Astrocyte of the spinal cord (primary cell): ENCODE measurements at regions not wholly inside any gene's neighbourhood (a gene's known extent, or its start where the extent isn't known, plus 50 kb on each side); places are given as distances from the start of the nearest gene placed in this dataset.

Experiments used
- DNase-seq: peaks from one replicate; pipeline ENCODE4 v3.0.0; 2011; ENCODE audit warnings: low read depth, low spot score
- H3K4me3 ChIP-seq: 2 replicates; pipeline ENCODE4 v1.5.1; 2011; ENCODE audit warnings: low read depth, mild to moderate bottlenecking, low read length, moderate library complexity
- CTCF ChIP-seq: IDR thresholded peaks from 2 replicates; pipeline ENCODE4 v1.5.1; 2012; ENCODE audit warnings: low read depth, mild to moderate bottlenecking, low read length, inconsistent platforms
- in situ Hi-C: cut with HindIII; loops from 2 replicates; pipeline ENCODE4 v1.10.0; 2017; ENCODE audit warnings: low sequenced_read_pairs

DNA sequence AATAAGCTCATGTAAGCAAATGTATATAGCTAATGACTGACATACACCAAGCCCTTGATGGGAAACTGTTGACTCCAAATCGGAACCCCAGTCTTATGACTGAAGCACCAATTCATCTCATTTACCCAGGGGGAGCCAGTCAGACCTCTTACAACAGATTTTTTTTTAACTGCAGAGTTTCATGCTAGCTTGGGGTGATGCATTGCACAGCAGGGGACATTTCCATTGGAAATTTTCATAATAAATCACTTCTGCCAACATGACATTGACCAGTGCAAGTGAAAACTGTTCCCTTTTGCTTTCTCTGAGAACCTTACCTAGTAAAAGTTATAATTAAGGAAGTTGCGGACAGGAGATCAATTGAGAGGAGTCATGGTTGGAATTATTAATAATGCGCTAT, 137.0 kb upstream of the VWC2 start:
- no peak for TF ChIP-seq CTCF
- no peak overlapping the region for H3K4me3 ChIP-seq
- in situ Hi-C loops: no loop called here
- DNase-seq: no peak

DNA sequence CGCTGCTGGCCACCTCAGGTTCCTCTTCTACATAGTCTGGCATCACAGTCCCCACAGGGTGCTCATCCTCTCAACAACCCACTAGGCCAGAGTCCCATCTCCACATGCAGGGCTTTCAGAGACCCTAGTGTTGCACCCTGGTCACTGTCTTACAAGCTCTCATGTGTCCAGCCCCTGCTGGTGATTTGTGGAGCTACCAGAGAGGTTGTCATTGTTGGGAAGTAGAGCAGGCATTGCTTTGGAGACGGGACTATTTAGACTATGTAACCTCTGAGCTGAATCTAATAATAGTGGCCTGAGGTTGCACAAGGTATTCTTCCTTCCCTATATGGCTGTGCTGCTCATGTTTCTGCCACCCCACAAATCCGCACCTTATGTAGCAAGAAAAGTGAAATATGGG, 135.3 kb upstream of the VWC2 start:
- H3K4me3 ChIP-seq: no peak overlapping the region
- no peak for DNase-seq
- in situ Hi-C loops: no loop called here
- no peak for TF ChIP-seq CTCF

GRCh38 chr7:49639068-49639593, 134.3 kb upstream of the VWC2 start:
- no peak for DNase-seq
- no peak for TF ChIP-seq CTCF
- in situ Hi-C loops: no loop called here
- no peak overlapping the region for H3K4me3 ChIP-seq

GRCh38 chr7:49639808-49640207, 133.6 kb upstream of the VWC2 start:
- no peak for TF ChIP-seq CTCF
- no peak overlapping the region for H3K4me3 ChIP-seq
- in situ Hi-C loops: no loop called here
- DNase-seq: no peak

DNA sequence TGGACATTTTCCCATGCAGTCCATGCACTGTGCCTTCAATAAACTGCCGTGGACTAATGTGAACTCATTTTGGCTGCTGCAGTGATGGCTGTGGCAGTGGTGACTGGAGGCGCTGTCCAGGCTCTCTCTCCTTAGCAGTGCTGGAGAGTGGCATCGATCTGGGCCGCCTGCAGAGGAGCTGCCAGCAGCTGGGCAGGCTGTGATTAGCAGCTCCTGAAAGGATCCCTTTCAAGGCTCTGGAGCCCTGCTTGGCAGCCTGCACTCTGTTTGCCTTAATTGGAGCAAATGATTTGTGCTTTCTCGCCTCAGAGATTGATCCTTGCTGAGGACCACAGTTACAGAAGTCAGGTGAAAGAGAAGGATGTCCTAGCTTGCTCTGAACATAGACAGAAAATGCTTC, 130.1 kb upstream of the VWC2 start:
- TF ChIP-seq CTCF: no peak
- in situ Hi-C loops: no loop called here

GRCh38 chr7:49643736-49644135, 129.7 kb upstream of the VWC2 start:
- no peak for TF ChIP-seq CTCF
- H3K4me3 ChIP-seq: no peak overlapping the region
- no peak for DNase-seq
- in situ Hi-C loops: no loop called here

More for the DNA sequence above, 130.1 kb upstream of the VWC2 start:
- H3K4me3 ChIP-seq: no peak overlapping the region
- DNase-seq: no peak
